ENCODE measurements at regions not wholly inside any gene's neighbourhood (a gene's known extent, or its start where the extent isn't known, plus 50 kb on each side); places are given as distances from the start of the nearest gene placed in this dataset.

- no peak for TF ChIP-seq CSDC2 (CRISPR knock-in tag; IDR thresholded peaks at IDR 0.05)
- TF ChIP-seq, protein P1, sequence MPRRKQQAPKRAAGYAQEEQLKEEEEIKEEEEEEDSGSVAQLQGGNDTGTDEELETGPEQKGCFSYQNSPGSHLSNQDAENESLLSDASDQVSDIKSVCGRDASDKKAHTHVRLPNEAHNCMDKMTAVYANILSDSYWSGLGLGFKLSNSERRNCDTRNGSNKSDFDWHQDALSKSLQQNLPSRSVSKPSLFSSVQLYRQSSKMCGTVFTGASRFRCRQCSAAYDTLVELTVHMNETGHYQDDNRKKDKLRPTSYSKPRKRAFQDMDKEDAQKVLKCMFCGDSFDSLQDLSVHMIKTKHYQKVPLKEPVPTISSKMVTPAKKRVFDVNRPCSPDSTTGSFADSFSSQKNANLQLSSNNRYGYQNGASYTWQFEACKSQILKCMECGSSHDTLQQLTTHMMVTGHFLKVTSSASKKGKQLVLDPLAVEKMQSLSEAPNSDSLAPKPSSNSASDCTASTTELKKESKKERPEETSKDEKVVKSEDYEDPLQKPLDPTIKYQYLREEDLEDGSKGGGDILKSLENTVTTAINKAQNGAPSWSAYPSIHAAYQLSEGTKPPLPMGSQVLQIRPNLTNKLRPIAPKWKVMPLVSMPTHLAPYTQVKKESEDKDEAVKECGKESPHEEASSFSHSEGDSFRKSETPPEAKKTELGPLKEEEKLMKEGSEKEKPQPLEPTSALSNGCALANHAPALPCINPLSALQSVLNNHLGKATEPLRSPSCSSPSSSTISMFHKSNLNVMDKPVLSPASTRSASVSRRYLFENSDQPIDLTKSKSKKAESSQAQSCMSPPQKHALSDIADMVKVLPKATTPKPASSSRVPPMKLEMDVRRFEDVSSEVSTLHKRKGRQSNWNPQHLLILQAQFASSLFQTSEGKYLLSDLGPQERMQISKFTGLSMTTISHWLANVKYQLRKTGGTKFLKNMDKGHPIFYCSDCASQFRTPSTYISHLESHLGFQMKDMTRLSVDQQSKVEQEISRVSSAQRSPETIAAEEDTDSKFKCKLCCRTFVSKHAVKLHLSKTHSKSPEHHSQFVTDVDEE (CRISPR knock-in tag; IDR thresholded peaks at IDR 0.05): no peak
- no peak for TF ChIP-seq ARNTL (CRISPR knock-in tag; IDR thresholded peaks at IDR 0.05; ENCODE audit: borderline replicate concordance, low read depth)
- TF ChIP-seq, protein P2, sequence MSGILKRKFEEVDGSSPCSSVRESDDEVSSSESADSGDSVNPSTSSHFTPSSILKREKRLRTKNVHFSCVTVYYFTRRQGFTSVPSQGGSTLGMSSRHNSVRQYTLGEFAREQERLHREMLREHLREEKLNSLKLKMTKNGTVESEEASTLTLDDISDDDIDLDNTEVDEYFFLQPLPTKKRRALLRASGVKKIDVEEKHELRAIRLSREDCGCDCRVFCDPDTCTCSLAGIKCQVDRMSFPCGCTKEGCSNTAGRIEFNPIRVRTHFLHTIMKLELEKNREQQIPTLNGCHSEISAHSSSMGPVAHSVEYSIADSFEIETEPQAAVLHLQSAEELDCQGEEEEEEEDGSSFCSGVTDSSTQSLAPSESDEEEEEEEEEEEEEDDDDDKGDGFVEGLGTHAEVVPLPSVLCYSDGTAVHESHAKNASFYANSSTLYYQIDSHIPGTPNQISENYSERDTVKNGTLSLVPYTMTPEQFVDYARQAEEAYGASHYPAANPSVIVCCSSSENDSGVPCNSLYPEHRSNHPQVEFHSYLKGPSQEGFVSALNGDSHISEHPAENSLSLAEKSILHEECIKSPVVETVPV (CRISPR knock-in tag; IDR thresholded peaks at IDR 0.05): no peak
- no peak for TF ChIP-seq TOX (CRISPR knock-in tag; IDR thresholded peaks at IDR 0.05; ENCODE audit: borderline replicate concordance)
- no peak for TF ChIP-seq BACH2 (CRISPR knock-in tag; IDR thresholded peaks at IDR 0.05; ENCODE audit: borderline replicate concordance)
- TF ChIP-seq ZFP3 (CRISPR knock-in tag; IDR thresholded peaks at IDR 0.05): no peak
- TF ChIP-seq SNAI2 (CRISPR knock-in tag; IDR thresholded peaks at IDR 0.05): no peak
- TF ChIP-seq ZC3H10 (CRISPR knock-in tag; IDR thresholded peaks at IDR 0.05): no peak
Observed at GRCh38 chr11:127481391-127481790, 480.8 kb upstream of the KIRREL3 start (continued).

DNA sequence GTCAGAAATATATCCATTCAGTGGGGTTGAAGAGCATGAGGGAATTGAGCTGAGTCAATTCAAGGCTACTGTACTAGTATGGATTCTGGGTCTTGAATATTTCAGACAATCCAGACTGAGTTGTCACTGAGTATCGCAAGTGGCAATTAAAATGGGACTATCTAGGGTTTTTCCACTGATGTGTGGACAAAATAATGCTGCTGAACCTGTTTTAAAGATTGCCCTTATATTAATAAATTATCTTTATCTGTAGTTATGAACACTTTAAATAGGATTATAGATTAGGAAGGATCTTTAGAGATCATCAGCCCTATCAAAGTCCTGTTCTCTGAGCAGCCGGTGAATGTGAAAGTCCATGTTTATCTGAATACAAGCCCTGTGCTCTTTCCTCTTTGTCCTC, 478.3 kb upstream of the KIRREL3 start:
- ATAC-seq: no peak
- TF ChIP-seq PATZ1 (CRISPR knock-in tag; IDR thresholded peaks at IDR 0.05; ENCODE audit: borderline replicate concordance) (no peak), ZNF565 (CRISPR knock-in tag; conservative IDR thresholded peaks at IDR 0.05; ENCODE audit: low read depth) (no peak), ESRRG (CRISPR knock-in tag; IDR thresholded peaks at IDR 0.05) (no peak), ZNF70 (CRISPR knock-in tag; IDR thresholded peaks at IDR 0.05) (no peak), TCF4 (CRISPR knock-in tag; IDR thresholded peaks at IDR 0.05; ENCODE audit: borderline replicate concordance) (no peak), ISL1 (CRISPR knock-in tag; IDR thresholded peaks at IDR 0.05) (no peak), TOX (CRISPR knock-in tag; IDR thresholded peaks at IDR 0.05; ENCODE audit: borderline replicate concordance) (no peak), PPARA (CRISPR knock-in tag; IDR thresholded peaks at IDR 0.05; ENCODE audit: borderline replicate concordance) (no peak), ARNTL (CRISPR knock-in tag; IDR thresholded peaks at IDR 0.05; ENCODE audit: borderline replicate concordance, low read depth) (no peak), CREB5 (CRISPR knock-in tag; IDR thresholded peaks at IDR 0.05; ENCODE audit: low read depth) (no peak), OSR1 (CRISPR knock-in tag; IDR thresholded peaks at IDR 0.05) (no peak), SNAI2 (CRISPR knock-in tag; IDR thresholded peaks at IDR 0.05) (no peak), BACH2 (CRISPR knock-in tag; IDR thresholded peaks at IDR 0.05; ENCODE audit: borderline replicate concordance) (no peak)
- TF ChIP-seq, protein P2 (CRISPR knock-in tag; IDR thresholded peaks at IDR 0.05): no peak
- TF ChIP-seq, protein P3, sequence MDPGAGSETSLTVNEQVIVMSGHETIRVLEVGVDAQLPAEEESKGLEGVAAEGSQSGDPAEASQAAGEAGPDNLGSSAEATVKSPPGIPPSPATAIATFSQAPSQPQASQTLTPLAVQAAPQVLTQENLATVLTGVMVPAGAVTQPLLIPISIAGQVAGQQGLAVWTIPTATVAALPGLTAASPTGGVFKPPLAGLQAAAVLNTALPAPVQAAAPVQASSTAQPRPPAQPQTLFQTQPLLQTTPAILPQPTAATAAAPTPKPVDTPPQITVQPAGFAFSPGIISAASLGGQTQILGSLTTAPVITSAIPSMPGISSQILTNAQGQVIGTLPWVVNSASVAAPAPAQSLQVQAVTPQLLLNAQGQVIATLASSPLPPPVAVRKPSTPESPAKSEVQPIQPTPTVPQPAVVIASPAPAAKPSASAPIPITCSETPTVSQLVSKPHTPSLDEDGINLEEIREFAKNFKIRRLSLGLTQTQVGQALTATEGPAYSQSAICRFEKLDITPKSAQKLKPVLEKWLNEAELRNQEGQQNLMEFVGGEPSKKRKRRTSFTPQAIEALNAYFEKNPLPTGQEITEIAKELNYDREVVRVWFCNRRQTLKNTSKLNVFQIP (CRISPR knock-in tag; IDR thresholded peaks at IDR 0.05; ENCODE audit: borderline replicate concordance, low read depth): no peak

DNA sequence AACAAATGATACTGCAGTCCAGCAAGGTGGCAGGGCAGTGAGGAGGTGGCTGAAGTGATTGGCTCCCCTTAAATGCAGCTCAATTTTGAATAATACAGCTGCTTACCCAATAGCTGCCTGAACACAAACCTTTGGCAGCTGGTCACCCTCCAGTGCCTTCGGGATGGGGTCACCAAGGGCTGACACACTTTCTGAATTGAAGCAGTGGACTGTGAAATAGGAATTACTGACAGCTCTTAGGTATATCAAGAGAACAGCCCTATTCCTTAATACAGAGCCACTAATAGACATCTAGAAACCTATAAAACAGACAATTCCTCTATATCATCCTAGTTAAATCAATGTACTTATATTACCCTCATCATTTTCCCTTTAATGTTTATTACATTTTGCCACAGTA, 474.2 kb upstream of the KIRREL3 start:
- no peak for ATAC-seq
- no peak for TF ChIP-seq CSDC2 (CRISPR knock-in tag; IDR thresholded peaks at IDR 0.05)
